Epithelial cell of proximal tubule (primary cell): ENCODE measurements at regions not wholly inside any gene's neighbourhood (a gene's known extent, or its start where the extent isn't known, plus 50 kb on each side); places are given as distances from the start of the nearest gene placed in this dataset.

Experiments
- DNase-seq: peaks from one replicate; pipeline ENCODE4 v3.0.0-alpha.2; 2011; ENCODE audit warnings: low read depth
- H3K4me3 ChIP-seq: 2 replicates; pipeline ENCODE4 v1.5.1; 2011; ENCODE audit warnings: low read depth, mild to moderate bottlenecking, low read length
- CTCF ChIP-seq: conservative IDR thresholded peaks from 2 replicates; pipeline ENCODE4 v1.5.1; 2012; ENCODE audit warnings: low read depth, mild to moderate bottlenecking, low read length

- no peak overlapping the region for H3K4me3 ChIP-seq
- no peak for TF ChIP-seq CTCF
- no peak for DNase-seq
These were observed 455.2 kb upstream of the DYNLRB2 start for GRCh38 chr16:80085606-80086005.

- peak; percentile 86 for TF ChIP-seq CTCF
- no peak overlapping the region for H3K4me3 ChIP-seq
These were observed 456.2 kb upstream of the DYNLRB2 start for GRCh38 chr16:80084614-80085013.

GRCh38 chr16:80084163-80084562, 456.6 kb upstream of the DYNLRB2 start:
- no peak for TF ChIP-seq CTCF
- no peak overlapping the region for H3K4me3 ChIP-seq
- DNase-seq = no peak

More at GRCh38 chr16:80084614-80085013, 456.2 kb upstream of the DYNLRB2 start:
- DNase-seq = peak; percentile 39

GRCh38 chr16:80082906-80083305, 457.9 kb upstream of the DYNLRB2 start:
- no peak for TF ChIP-seq CTCF
- no peak for DNase-seq
- H3K4me3 ChIP-seq = no peak overlapping the region

GRCh38 chr16:80081846-80082245, 458.9 kb upstream of the DYNLRB2 start:
- no peak for DNase-seq
- no peak for TF ChIP-seq CTCF

GRCh38 chr16:80080287-80080851, 460.4 kb upstream of the DYNLRB2 start:
- no peak for TF ChIP-seq CTCF
- H3K4me3 ChIP-seq = no peak overlapping the region
- no peak for DNase-seq

More at GRCh38 chr16:80081846-80082245, 458.9 kb upstream of the DYNLRB2 start:
- H3K4me3 ChIP-seq = no peak overlapping the region

- no peak overlapping the region for H3K4me3 ChIP-seq
- DNase-seq = peak; percentile 41
- no peak for TF ChIP-seq CTCF
These were observed 461.7 kb upstream of the DYNLRB2 start for GRCh38 chr16:80079072-80079471.
